A673 (cell line): ENCODE measurements at regions not wholly inside any gene's neighbourhood (a gene's known extent, or its start where the extent isn't known, plus 50 kb on each side); places are given as distances from the start of the nearest gene placed in this dataset.

ENCODE experiments used
- EZH2 ChIP-seq: fragments of 200-600 bp; sonication (generic); IDR thresholded peaks from 2 replicates; pipeline ENCODE4 v1.6.1; 2017; ENCODE audit warnings: borderline replicate concordance, low read depth, mild to moderate bottlenecking, mixed read lengths, antibody characterized with exemption, low read length; ENCODE audit not compliant: poor library complexity, severe bottlenecking
- TF ChIP-seq, protein P1 (sequence below): fragments of 300-800, 200-600 bp; sonication (generic); conservative IDR thresholded peaks from 2 replicates; pipeline ENCODE4 v1.5.1; 2017; ENCODE audit warnings: low read depth, mild to moderate bottlenecking, antibody characterized with exemption, low read length, moderate library complexity, mixed read lengths

DNA sequence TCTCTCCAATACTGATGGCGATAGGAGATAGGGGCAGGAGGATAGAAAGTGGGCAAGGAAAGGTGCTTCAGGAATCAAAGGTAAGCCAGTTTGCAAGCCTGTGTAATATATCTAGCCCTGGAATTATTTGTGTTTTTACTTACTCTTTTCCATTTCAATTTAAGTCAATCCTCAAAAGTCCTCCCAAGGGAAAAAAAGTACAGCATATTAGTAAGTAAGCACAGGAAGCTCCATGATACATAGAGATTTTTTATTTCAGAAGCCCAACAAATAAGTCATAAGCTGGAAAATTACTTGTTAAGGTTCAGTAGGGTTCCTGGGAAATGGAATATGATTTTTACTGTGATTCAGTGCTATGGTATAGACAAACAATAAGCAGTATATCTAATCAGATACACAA, 337.7 kb upstream of the DUSP10 start:
- TF ChIP-seq, protein P1, sequence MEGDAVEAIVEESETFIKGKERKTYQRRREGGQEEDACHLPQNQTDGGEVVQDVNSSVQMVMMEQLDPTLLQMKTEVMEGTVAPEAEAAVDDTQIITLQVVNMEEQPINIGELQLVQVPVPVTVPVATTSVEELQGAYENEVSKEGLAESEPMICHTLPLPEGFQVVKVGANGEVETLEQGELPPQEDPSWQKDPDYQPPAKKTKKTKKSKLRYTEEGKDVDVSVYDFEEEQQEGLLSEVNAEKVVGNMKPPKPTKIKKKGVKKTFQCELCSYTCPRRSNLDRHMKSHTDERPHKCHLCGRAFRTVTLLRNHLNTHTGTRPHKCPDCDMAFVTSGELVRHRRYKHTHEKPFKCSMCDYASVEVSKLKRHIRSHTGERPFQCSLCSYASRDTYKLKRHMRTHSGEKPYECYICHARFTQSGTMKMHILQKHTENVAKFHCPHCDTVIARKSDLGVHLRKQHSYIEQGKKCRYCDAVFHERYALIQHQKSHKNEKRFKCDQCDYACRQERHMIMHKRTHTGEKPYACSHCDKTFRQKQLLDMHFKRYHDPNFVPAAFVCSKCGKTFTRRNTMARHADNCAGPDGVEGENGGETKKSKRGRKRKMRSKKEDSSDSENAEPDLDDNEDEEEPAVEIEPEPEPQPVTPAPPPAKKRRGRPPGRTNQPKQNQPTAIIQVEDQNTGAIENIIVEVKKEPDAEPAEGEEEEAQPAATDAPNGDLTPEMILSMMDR, result no peak
- TF ChIP-seq EZH2, result no peak
